CD14-positive monocyte (primary cell): ENCODE measurements at regions not wholly inside any gene's neighbourhood (a gene's known extent, or its start where the extent isn't known, plus 50 kb on each side); places are given as distances from the start of the nearest gene placed in this dataset.

ENCODE experiments used
- DNase-seq, 3 donors: peaks; one replicate each; pipeline ENCODE4 v3.0.0-alpha.2; 2011 to 2022
- H2AFZ ChIP-seq: 2 replicates; pipeline ENCODE4 v1.6.0; 2012; ENCODE audit warnings: mild to moderate bottlenecking, low read depth, low read length, inconsistent platforms; ENCODE audit not compliant: insufficient read depth, poor library complexity, severe bottlenecking
- H3K27ac ChIP-seq, 2 donors: 1 replicate in 1 of 2; 2 replicates in 1 of 2; pipeline ENCODE4 v1.5.1; 2012 to 2013; ENCODE audit warnings: low read length in 2 of 2, control low read depth in 1 of 2, inconsistent platforms in 1 of 2, low read depth in 1 of 2, mild to moderate bottlenecking in 1 of 2
- H3K27me3 ChIP-seq, 2 donors: one replicate each; pipeline versions ENCODE4 v1.6.0 to v1.6.1; 2011 to 2013; ENCODE audit warnings: low read length in 2 of 2; ENCODE audit not compliant: control insufficient read depth in 2 of 2, insufficient read depth in 2 of 2
- H3K36me3 ChIP-seq, 2 donors: replicated peaks in 1 of 2; 1 replicate in 1 of 2; 2 replicates in 1 of 2; pipeline versions ENCODE4 v1.5.1 to v1.6.1; 2012 to 2013; ENCODE audit warnings: low read length in 2 of 2, control low read depth in 1 of 2, inconsistent platforms in 1 of 2, mild to moderate bottlenecking in 1 of 2; ENCODE audit not compliant: insufficient read depth in 2 of 2, control insufficient read depth in 1 of 2
- H3K4me1 ChIP-seq, 2 donors: 1 replicate in 1 of 2; 2 replicates in 1 of 2; pipeline versions ENCODE4 v1.5.1 to v1.6.1; 2012 to 2013; ENCODE audit warnings: low read length in 2 of 2, control low read depth in 1 of 2, inconsistent platforms in 1 of 2, mild to moderate bottlenecking in 1 of 2, moderate library complexity in 1 of 2; ENCODE audit not compliant: insufficient read depth in 2 of 2, control insufficient read depth in 1 of 2
- H3K4me2 ChIP-seq: replicated peaks from 2 replicates; pipeline ENCODE3; 2012; ENCODE audit warnings: low read length, moderate library complexity, mild to moderate bottlenecking; ENCODE audit not compliant: poor library complexity, severe bottlenecking; ENCODE audit errors: extremely low read depth
- H3K4me3 ChIP-seq, 3 experiments: fragments of 200-600 bp in 1 of 3; sonication (generic) in 1 of 3; replicated peaks in 1 of 3; 1 replicate in 2 of 3; 2 replicates in 1 of 3; pipeline ENCODE4 v1.5.1; 2011 to 2013; ENCODE audit warnings: low read length in 3 of 3, mild to moderate bottlenecking in 3 of 3, control low read depth in 2 of 3, low read depth in 2 of 3, inconsistent platforms in 1 of 3, moderate library complexity in 1 of 3
- H3K79me2 ChIP-seq: 2 replicates; pipeline ENCODE4 v1.6.0; 2012; ENCODE audit warnings: mild to moderate bottlenecking, control low read depth, inconsistent platforms, low read length, moderate library complexity; ENCODE audit not compliant: insufficient read depth
- H3K9ac ChIP-seq: 2 replicates; pipeline ENCODE4 v1.6.0; 2017; ENCODE audit warnings: low read length, mild to moderate bottlenecking; ENCODE audit not compliant: insufficient read depth, poor library complexity, severe bottlenecking
- H3K9me3 ChIP-seq, 2 donors: replicated peaks in 1 of 2; 1 replicate in 1 of 2; 2 replicates in 1 of 2; pipeline versions ENCODE4 v1.5.1 to v1.6.1; 2012 to 2013; ENCODE audit warnings: low read length in 2 of 2, control low read depth in 1 of 2; ENCODE audit not compliant: control insufficient read depth in 1 of 2, insufficient read depth in 1 of 2
- H4K20me1 ChIP-seq: 2 replicates; pipeline ENCODE4 v1.6.0; 2012; ENCODE audit warnings: mild to moderate bottlenecking, low read length, control low read depth, moderate library complexity; ENCODE audit not compliant: insufficient read depth
- H3K27ac Mint-ChIP-seq, 7 donors: one replicate each; pipeline ENCODE4 v1.8.0; 2020; ENCODE audit warnings: mild to moderate bottlenecking in 7 of 7, mixed read lengths in 7 of 7, moderate library complexity in 6 of 7, inconsistent platforms in 2 of 7
- H3K27me3 Mint-ChIP-seq, 3 donors: one replicate each; pipeline ENCODE4 v1.8.0; 2021 to 2022; ENCODE audit warnings: low read depth in 3 of 3, mild to moderate bottlenecking in 3 of 3, mixed read lengths in 3 of 3, moderate library complexity in 3 of 3, inconsistent platforms in 1 of 3
- H3K36me3 Mint-ChIP-seq, 2 donors: one replicate each; pipeline ENCODE4 v1.8.0; 2020; ENCODE audit warnings: mixed read lengths in 2 of 2, inconsistent platforms in 1 of 2, mild to moderate bottlenecking in 1 of 2
- H3K4me1 Mint-ChIP-seq: one replicate; pipeline ENCODE4 v1.8.0; 2020; ENCODE audit warnings: mild to moderate bottlenecking, mixed read lengths
- H3K4me3 Mint-ChIP-seq, 2 donors: one replicate each; pipeline ENCODE4 v1.8.0; 2020; ENCODE audit warnings: mild to moderate bottlenecking in 2 of 2, mixed read lengths in 2 of 2, moderate library complexity in 1 of 2
- H3K9me3 Mint-ChIP-seq, 7 donors: one replicate each; pipeline ENCODE4 v1.8.0; 2020 to 2022; ENCODE audit warnings: mixed read lengths in 7 of 7, mild to moderate bottlenecking in 6 of 7, moderate library complexity in 6 of 7, inconsistent platforms in 2 of 7
- WGBS: methylation state at CpG from one replicate; pipeline ENCODE4 v1.1.5; 2013; ENCODE audit warnings: missing lambda C conversion rate; ENCODE audit not compliant: insufficient coverage; 5-methylcytosine and 5-hydroxymethylcytosine counted together
- intact Hi-C, 2 donors: fragments of 100-400 bp; cut with micrococcal nuclease; formaldehyde crosslinking; loops; one replicate each; pipeline versions ENCODE4 v1.15.0 to v1.15.1; 2023
- TF ChIP-seq, protein P1 (sequence below): fragments of 200-600 bp; IDR thresholded peaks from one replicate; pipeline ENCODE4 v1.8.0; 2022; ENCODE audit warnings: antibody characterized with exemption, mild to moderate bottlenecking

GRCh38 chr9:75544815-75545214, 345.7 kb upstream of the PCSK5 start:
- H3K4me2 ChIP-seq = no peak overlapping the region
- H3K9ac ChIP-seq = no peak overlapping the region
- H3K27ac ChIP-seq = no peak overlapping the region
- H2AFZ ChIP-seq = no peak overlapping the region
- TF ChIP-seq, protein P1, sequence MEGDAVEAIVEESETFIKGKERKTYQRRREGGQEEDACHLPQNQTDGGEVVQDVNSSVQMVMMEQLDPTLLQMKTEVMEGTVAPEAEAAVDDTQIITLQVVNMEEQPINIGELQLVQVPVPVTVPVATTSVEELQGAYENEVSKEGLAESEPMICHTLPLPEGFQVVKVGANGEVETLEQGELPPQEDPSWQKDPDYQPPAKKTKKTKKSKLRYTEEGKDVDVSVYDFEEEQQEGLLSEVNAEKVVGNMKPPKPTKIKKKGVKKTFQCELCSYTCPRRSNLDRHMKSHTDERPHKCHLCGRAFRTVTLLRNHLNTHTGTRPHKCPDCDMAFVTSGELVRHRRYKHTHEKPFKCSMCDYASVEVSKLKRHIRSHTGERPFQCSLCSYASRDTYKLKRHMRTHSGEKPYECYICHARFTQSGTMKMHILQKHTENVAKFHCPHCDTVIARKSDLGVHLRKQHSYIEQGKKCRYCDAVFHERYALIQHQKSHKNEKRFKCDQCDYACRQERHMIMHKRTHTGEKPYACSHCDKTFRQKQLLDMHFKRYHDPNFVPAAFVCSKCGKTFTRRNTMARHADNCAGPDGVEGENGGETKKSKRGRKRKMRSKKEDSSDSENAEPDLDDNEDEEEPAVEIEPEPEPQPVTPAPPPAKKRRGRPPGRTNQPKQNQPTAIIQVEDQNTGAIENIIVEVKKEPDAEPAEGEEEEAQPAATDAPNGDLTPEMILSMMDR = no peak
- H3K27me3 ChIP-seq = no peaks in the 10 kb centered on the region
- no peaks in the 10 kb centered on the region for H4K20me1 ChIP-seq
- no peaks in the 10 kb centered on the region for H3K4me1 ChIP-seq
- H3K4me3 Mint-ChIP-seq = no peak overlapping the region
- DNase-seq = no peak
- H3K36me3 ChIP-seq = no peaks in the 10 kb centered on the region
- no peaks in the 10 kb centered on the region for H3K4me1 Mint-ChIP-seq
- no peaks in the 10 kb centered on the region for H3K79me2 ChIP-seq
- H3K27me3 Mint-ChIP-seq = peaks cover 0 to 3% (median 3%) of the 10 kb centered on the region in 3 donors
- intact Hi-C loops = no loop called here
- peaks cover 2 to 12% (median 8%) of the 10 kb centered on the region in 7 donors for H3K9me3 Mint-ChIP-seq
- H3K9me3 ChIP-seq = no peaks in the 10 kb centered on the region
- H3K27ac Mint-ChIP-seq = no peak overlapping the region
- no peak overlapping the region for H3K4me3 ChIP-seq
- no peaks in the 10 kb centered on the region for H3K36me3 Mint-ChIP-seq

DNA sequence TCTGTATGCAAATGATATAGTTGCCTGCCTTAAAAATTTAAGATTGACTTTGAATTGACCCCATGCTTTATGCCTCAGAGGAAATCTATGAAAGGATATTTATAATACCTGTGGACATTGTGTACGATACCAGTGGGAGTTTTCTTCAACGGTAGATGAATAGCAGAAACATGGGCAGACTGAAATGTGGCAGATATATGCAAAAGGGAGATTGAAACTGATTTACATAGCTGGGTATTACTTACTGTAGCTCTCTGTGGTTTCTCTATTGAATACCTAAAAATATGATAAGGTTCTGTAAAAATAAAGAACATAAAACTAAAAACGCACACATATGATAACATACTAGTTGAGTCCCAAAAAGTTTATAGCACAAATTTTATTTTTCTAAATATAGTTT, 345.2 kb upstream of the PCSK5 start:
- H3K9me3 Mint-ChIP-seq = peaks cover 2 to 13% (median 9%) of the 10 kb centered on the region in 7 donors
- no peak overlapping the region for H3K4me2 ChIP-seq

More for the DNA sequence above, 345.2 kb upstream of the PCSK5 start:
- WGBS = no CpG with 5 or more reads among the region's 3 CpGs
- Mint-ChIP-seq H3K27me3 (peaks cover 0 to 3% (median 2%) of the 10 kb centered on the region in 3 donors), H3K36me3 (no peaks in the 10 kb centered on the region), H3K4me3 (no peak overlapping the region), H3K27ac (no peak overlapping the region), H3K4me1 (no peaks in the 10 kb centered on the region)
- no peak overlapping the region for H2AFZ ChIP-seq
- no peak overlapping the region for H3K4me3 ChIP-seq
- intact Hi-C loops = no loop called here
- H3K9me3 ChIP-seq = peaks cover 0 to under 1% of the 10 kb centered on the region in 2 donors
- no peaks in the 10 kb centered on the region for H3K27me3 ChIP-seq
- TF ChIP-seq, protein P1 = no peak
- H3K79me2 ChIP-seq = no peaks in the 10 kb centered on the region
- DNase-seq = no peak
- no peaks in the 10 kb centered on the region for H3K36me3 ChIP-seq
- no peak overlapping the region for H3K27ac ChIP-seq
- H3K4me1 ChIP-seq = no peaks in the 10 kb centered on the region
- no peak overlapping the region for H3K9ac ChIP-seq
- no peaks in the 10 kb centered on the region for H4K20me1 ChIP-seq
